Hematopoietic multipotent progenitor cell treated with erythropoietin and hydrocortisone succinate and interleukin-3 and kit ligand, for 4 days (in vitro differentiated cells): ENCODE measurements at regions not wholly inside any gene's neighbourhood (a gene's known extent, or its start where the extent isn't known, plus 50 kb on each side); places are given as distances from the start of the nearest gene placed in this dataset.
"Not testable (repeated sequence)": the region's sequence is repeated elsewhere in the genome, so short reads cannot be mapped to it uniquely, and the experiment has no call there.

Experiments
- DNase-seq: peaks from one replicate; pipeline ENCODE4 v3.0.0-alpha.2; 2015

DNA sequence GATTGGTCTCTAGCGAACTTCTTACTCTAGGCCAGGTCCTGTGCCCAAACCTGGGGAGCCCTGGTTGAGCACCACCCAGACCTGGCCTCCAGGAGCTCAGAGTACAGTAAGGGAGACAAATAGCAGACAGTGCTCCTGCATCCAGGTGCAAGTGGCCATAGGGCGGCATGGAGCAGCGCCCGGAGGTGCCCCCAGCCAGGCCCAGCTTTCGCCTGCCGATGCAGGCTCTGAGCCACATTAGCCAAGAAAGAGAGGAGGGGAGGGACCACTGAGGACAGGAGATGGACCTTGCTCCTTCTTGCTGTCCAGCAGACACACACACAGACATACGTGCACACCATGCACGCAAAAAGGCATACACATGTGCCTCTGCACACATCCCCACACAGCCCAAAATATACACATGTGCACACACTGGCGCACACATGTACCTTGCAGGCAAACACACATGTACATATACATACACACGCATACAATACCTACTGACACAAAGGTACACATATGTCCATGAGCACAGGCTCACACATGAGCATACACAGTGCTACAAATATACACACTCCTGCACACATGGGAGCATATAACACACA lies 68.7 kb upstream of the FGF3 start:
- DNase-seq: no peak

DNA sequence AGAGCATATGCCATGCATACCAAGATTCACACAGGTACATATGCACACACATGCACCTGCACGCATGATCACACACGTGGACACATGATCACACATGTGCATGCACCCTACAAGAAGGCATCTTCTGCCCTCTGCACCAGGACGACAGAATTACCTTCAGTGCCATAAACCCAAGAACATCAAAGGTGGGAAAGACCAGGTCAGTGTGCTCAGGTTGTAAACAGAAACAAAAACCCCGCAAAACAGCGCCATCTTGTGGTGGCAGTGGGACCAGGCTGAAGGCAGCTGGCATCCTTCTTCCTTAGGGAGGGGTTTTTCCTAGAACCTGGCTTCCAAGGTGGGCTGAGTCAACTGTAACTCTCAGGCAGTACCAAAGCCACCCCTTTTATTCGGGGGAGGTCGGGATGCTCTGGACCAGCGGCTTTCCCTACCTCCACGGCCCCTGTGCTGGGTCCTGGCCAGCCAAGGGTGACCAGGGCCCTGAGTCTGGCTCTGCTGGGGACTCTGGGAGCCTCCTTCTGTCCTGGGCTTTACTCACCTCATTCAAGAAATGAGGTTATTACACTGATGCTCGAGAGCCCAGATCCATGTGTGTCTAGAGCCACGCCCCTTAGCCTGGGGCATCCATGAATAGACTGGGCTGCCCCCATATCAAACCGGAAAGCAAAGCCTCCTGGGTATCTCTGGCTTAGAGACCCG lies 69.4 kb upstream of the FGF3 start:
- DNase-seq: peak; percentile 70

DNA sequence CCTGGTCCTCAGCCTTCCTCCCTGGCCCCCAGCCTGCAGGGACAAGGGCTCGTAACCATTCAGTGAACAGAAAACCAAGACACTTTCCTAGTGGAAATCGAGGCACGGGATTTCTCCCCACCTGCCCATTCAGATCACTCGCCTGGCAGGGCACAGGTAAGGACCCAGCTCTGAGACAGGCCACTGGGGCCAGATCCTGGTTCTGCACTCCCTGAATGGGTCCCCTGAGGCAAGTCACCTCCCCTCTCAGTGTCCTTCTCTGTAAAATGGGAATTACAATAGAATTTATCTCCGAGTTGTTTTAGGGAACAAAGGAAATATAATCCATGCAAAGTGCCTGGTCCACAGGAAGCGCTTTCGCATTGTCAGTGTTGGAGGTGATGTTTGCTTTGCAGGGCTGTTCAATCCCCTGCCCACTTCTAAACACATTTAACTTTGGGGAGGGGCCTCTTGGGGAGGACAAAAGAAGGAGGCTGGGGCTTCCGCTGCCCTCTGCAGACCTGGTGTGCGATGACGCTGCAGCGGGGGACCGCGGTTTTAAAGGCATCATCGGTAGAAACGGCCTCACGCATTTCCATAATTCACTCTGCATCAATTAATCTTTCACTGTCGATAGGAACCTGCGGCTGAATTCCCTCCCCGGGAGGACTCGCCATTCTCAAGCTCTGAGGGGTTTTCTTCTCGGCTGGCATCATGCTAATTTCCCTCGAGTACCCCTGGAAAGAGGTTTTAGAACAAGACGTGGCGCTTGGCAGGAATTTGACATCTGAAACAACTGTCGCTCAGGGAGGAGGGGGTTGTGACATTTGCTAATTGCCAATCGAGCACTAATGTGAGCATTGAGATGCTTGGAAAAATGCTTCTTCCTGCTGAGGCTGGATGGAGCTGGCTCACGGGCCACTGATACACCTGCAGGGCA lies 70.4 kb upstream of the FGF3 start:
- no peak for DNase-seq

DNA sequence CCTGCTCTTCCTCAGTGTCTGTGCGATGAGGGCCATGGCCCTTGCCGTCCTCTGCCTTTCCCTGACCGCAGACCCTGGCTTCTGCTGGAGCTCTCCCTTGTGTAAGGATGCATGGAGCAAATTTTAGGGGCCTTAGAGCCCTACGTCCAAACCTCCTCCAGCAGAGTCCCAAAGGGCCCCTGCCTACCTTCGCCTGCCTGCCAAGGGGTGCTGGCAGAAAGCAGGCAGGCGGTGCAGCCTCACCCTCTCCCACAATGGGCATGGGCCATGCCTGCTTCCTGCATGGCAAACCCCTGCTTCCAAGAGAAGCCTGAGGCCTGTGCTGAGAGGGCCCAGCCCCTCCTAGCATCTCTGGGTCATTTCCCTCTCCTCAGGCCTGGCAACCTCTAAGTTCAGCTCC lies 71.3 kb upstream of the FGF3 start:
- no peak for DNase-seq

DNA sequence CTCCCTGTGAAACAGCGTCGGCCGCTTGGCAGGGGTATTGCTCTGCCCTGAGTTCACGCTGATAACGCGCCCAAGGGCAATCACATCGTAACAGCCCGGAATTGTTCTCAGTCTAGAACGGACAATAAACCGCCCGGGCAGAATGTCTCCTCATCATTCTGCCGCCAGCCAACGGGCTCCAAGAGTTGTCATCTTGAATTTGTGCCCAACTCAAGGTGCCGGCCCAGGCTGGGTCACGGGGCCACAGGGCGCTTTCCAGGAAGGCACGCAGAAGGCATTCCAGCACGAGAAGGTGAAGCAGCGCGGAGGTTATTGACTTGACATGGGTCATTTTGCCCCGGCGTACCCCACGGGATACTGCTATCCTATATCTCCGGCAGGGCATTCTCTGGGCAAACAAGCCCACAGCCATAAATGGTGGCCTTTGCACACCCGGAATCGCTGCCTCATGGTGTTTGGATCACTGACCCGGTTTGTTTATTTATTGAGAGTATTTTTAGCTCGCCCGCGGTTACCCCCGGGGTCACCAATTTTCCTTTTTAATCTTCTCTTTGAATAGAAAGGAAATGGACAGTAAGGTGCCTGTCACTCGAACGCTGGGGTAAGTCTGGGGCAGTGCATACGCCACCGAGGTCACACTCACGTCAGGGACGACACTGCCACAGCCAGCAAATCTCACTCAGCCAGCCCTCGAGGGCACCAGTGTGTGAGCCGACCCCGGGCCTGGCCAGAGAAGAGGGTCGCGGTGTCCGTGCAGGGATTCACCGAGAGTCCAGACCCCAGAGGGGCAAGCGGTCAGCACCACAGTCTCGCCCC lies 72.4 kb upstream of the FGF3 start:
- DNase-seq: no peak

DNA sequence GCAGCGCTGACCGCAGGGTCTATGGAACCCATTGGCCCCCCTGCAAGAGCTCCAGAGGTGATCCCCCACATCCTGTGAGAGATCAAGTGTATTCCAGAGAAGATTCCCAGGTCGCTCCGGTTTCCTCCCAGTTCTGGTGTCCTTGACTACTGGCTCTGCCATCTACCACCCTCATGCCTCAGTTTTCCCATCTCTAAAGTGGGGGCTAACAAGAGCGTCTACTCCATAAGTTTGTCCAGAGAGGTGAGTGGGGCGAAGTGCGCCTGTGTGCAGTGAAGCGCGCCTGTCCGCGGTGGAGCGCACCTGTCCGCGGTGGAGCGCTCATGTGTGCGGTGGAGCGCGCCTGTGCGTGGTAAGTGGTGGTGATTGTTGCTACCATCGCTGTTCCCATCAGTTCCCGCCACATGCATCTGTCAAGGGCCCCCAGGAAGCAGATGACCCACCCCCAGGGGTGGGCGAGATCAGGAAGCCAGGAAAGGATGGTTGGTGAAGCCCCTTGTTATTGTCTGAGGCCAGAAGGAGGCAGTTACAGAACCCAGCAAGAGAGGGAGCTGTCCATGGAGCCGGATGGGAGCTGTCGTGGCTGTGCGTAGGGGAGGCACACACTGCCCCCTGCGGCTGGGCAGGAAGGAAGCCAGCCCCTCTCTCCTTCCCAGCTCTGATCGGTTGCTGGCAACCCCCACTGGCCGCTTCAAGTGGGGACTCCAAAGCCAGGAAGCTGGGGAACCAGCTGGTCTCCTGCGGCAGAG lies 73.2 kb upstream of the FGF3 start:
- DNase-seq: peak; percentile 58

DNA sequence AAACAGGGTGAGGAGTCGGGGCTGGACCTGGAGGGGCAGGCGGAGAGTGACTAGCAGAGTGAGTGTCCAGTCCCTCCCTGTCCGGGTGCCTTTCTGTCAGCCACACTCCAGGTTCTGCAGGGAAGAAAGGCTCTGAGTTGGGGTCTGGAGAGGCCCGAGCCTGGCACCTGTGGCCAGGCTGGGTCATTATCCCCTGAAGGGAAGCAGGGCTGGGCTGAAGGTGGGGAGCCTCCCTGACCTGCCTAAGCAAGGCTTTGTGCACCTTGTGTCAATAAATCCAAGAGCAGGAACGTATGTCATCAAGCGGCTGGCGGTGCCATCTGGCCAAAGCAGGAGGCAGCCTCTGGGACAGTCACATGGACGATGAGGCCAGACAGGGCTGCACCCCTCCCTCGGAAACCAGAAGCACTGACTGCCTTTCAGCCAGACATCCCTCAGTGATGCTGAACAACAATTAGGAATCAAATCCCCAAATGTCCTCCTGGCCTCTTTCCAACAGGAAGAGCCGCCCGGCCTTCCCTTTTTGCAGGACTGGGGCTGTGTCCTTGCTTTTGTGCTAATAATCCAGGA lies 73.9 kb upstream of the FGF3 start:
- no peak for DNase-seq

DNA sequence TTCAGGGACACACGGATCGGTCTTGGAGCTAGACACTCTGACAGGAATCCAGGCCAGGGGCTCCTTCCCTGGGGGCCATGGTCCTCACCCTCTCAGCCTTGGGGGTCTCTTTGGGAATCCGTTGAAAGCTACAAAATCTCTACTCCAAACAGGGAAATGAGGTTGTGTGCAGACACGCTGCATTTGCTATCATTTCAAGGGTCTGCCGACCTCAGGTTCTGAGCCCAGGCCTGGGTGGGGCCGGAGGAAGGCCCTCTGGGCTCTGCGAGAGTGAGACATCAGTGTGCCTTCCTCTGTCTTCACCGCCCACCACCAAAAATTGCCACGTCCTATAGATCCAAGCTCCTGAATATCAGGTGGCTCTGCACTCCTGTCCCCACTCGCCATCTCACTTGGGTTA lies 74.4 kb upstream of the FGF3 start:
- DNase-seq: no peak

DNA sequence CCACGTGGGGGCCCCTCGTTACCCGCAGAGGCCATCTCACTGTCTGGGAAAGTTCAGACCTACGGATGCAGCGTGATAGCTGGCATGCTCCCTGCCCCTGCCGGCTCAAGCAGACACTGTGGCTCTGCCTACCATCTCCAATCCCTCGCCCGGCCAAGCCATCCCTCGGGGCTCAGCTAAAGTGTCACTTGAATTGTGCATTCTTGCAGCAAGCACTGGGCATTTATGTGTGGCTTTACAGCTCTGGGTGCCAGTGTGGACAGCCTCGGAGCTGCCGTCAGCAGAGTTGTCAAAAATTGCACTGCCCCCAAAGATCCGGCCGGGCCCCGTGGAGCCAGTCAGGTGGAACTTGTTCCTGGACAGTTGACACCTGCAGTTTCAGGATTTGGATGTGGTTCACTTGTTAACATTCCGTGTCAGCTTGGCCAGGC lies 75.0 kb upstream of the FGF3 start:
- no peak for DNase-seq

DNA sequence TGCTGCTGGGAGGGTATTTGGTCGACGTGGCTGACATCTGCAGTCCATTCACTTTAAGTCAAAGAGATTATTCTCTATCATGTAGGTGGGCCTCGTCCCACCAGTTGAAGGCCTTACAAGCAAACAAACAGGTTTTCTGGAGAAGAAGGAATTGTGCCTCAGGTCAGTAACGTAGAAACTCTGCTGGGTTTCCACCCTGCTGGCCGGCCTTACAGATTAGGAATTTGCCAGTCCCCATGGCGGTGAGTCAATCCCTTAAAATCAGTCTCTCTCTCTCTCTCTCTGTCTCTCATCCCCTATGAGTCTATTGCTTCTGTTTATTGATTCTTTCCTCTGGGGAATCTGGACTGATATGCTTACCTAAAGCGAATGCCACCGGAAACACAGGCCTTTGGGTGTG lies 75.4 kb upstream of the FGF3 start:
- no peak for DNase-seq

DNA sequence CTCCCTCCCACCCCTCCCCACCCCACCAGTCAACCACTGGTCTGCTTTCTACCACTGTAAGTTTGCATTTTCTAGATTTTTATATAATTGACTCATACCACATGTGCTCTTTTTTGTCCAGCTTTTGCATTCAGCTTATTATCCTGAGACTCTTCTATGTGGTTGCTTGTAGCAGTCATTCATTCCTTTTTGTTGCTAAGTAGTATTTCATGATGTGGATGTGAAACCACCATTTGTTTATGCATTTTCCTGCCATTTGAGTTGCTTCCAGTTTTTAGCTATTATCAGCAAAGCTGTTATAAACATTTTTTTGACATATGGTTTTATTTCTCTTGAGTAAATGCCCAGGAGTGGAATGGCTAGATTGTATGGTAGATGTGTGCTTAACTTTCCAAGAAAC lies 77.0 kb upstream of the FGF3 start:
- no peak for DNase-seq

DNA sequence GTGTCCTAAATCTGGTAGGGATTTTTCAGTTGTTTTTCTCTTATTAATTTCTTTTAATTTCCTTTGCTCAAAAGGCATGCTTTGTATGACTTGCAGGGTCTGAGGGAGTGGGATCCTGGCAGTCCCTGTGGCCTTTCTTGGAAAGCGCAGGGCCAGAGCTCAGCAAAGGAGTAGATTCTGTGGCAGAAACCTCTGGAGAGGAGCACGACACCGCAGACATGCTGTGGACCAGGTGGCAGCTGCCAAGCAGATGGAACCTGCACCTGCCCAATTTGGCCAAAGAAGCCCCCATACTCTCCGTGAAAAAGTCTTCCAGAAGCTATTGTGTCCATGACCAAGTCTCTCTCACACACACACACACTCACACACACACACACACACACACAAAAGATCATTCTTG lies 78.9 kb upstream of the FGF3 start:
- no peak for DNase-seq

DNA sequence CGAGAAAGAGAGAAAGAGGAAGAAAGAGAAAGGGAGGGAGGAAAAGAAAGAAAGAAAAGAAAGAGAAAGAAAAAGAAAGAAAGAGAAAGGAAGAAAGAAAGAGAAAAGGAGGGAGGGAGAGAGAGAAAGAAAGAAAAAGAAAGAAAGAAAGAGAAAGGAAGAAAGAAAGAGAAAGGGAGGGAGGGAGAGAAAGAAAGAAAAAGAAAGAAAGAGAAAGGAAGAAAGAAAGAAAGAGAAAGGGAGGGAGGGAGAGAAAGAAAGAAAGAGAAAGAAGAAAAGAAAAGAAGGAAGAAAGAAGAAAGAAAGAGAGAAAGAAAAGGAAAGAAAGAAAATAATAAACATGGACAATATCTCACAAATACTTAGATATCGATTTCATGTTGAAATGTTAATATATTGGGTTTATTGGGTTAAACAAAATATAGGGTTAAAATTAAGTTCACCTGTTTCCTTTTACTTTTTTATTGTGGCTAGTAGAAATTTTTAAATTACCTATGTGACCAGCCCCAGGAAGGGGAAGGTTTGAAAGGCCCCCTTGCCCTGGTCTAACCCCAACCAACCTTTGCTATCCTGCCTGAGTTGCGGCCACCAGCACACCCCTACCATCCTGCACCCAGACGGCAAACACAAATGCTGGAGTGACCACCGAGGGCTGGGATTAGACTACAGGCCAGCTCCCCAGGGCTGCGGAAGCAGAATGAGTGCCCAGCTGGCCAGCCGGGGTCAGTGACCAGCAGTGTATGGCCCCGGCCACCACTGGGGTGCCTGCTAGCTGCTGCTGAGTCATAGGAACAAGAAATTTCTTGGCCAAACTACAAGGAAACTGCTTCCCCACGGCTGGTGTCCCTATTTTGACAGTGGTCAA lies 81.0 kb upstream of the FGF3 start:
- no peak for DNase-seq

DNA sequence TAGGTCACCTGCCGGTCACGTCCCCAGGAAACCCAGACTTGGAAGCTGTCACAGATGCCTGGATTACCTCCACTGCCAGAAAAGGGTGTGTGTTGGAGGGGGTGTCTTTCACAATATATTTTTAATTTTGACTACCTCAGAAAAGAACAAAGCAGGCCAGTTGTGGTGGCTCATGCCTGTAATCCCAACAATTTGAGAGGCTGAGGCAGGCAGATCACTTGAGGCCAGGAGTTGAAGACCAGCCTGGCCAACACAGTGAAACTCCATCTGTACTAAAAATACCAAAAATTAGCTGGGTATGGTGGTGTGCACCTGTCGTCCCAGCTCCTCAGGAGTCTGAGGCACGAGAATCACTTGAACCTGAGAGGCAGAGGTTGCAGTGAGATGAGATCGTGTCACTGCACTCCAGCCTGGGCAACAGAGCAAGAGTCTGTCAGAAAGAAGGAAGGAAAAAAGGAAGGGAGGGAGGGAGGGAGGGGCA lies 81.6 kb upstream of the FGF3 start:
- not testable (repeated sequence) for DNase-seq

DNA sequence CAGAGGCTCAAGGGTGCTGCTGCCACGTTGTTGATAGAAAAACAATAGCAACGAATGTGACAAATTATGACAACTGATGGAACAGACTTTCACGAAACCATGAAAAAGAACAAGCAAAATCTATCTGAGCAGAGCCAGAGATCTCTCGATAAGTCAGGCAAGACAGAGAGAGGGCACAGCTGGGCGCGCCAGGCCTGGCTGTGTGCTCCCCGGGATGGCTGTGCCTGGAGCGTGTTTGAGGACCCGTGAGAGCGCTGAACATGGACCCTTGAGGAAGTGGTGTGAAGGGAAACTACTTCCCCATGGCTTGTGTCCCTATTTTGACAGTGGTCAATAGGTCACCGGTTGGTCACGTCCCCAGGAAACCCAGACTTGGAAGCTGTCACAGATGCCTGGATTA lies 83.1 kb upstream of the FGF3 start:
- no peak for DNase-seq

DNA sequence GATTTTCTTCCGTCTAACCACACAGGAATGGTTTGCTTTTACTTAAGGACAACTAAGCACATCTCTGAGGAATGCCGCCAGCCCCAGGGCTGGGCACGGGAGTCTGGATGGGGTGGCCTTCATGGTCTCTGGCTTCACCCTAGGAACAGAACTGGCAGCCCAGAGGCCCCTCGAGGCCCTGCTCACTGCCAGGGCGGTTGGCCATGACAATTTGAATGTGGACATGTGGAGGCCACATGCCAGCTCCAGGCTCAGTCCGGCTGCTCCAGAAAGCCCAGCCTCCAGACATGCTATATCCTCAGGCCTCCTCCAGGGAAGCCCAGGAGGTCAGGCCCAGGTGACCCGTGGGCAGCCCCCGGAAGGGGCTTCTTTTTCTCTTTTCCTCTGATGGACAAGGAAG lies 84.0 kb upstream of the FGF3 start:
- DNase-seq: no peak

DNA sequence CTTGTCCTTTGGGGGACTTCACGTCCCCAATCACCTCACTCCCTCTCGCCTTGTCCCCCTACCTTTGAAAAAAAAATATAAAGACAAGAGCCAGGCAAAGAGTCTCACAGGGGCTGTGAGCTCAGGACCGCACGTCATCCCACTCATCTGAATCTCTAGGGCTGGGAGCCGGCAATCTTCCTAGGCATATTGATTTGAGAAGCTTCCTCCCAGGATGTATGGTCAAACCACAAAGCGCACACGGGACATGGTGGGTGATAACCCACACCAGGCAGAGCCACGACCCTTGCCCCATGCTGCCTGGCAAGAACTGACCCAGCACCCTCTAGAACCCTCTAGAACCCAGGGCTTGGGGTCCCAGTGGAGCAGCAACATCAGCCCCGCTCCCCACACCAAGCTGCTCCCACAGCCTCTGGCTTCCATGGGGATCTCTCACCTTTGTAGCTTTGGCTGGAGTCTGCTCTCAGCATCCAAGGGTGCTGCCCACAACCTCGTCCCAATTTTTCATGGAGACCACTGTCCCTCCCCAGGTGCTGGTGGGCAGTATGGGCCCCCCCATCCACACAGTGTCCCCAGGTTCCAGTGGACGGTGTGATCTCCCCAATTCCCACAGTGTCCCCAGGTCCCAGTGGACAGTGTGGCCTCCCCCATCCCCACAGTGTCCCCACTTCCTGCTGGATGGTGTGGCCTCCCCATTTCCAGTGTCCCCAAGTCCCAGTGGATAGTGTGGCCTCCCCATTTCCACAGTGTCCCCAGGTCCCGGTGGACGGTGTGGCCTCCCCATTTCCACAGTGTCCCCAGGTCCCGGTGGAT lies 85.2 kb upstream of the FGF3 start:
- peak; percentile 63 for DNase-seq

DNA sequence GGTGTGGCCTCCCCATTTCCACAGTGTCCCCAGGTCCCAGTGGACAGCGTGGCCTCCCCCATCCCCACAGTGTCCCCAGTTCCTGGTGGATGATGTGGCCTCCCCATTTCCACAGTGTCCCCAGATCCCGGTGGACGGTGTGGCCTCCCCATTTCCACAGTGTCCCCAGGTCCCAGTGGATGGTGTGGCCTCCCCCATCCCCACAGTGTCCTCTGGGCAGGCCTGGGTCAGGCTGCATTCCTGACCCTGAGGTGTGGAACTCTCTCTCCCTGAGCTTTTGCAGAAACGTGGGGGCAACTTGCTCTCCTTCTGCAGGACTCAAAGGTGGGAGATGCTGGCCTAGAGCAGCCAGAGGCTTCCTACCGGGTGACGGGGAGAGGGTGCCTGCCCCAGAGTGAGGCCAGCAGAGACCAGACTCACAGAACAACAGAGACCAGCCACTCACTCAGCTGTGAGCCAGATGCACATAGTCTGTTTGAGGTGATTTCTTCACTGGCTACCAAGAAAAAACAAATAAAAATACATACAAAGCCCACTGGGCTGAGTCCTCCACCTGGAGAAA lies 85.8 kb upstream of the FGF3 start:
- no peak for DNase-seq

DNA sequence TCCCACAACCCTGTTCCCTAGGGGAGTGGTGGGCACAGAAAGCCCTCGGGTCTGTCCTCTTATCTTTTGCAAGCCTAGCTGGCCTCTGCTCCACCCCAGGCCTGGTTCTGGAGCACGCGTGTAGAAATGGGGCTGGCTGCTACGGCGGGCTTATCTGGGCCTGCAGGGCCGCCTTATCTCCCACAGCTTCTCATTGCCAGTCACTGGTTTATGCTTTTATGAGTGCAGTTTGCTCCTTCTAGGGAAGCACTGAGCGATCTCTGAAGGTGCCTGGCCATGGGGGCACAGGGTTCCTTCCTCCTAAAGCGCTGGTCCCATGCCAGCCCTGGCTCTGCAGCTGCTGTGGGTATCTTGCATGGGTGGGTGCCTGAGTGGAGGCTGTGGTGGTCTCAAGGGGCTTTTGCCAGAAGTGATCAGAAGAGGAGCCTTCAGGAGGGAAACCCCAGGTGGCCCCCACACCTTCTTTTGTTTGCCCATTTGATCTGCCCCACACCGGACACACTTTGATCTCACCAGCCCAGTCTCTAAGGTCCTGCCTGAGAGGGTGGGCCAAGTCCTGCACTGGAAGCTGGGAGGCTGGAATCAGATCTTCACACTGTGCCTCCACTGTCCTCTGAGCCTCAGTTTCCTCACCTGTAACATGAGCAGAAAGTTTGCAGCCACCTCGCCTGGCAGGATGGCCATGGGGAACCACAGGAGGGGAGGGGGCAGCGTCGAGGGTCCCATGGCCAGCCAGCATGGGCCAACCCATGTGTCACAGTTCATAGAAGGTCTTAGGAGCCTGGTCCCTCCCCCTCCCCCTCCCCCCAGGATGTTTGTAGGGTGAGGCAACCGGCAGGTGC lies 86.6 kb upstream of the FGF3 start:
- peak; percentile 94 for DNase-seq
